Mesothelial cell of epicardium (in vitro differentiated cells): ENCODE measurements at regions not wholly inside any gene's neighbourhood (a gene's known extent, or its start where the extent isn't known, plus 50 kb on each side); places are given as distances from the start of the nearest gene placed in this dataset.
"Not testable (repeated sequence)": the region's sequence is repeated elsewhere in the genome, so short reads cannot be mapped to it uniquely, and the experiment has no call there.

Source experiments
- DNase-seq, 2 experiments: peaks; one replicate each; pipeline ENCODE4 v3.0.0; 2021; ENCODE audit warnings: low spot score in 2 of 2; ENCODE audit not compliant: unreplicated experiment in 2 of 2
- H3K27ac Mint-ChIP-seq: 2 replicates; pipeline ENCODE4 v1.8.0; 2021; ENCODE audit warnings: mixed read lengths
- H3K27me3 Mint-ChIP-seq: 2 replicates; pipeline ENCODE4 v1.8.0; 2021; ENCODE audit warnings: low read depth, mixed read lengths
- H3K36me3 Mint-ChIP-seq: 2 replicates; pipeline ENCODE4 v1.8.0; 2021; ENCODE audit warnings: mixed read lengths
- H3K4me1 Mint-ChIP-seq: 2 replicates; pipeline ENCODE4 v1.8.0; 2021; ENCODE audit warnings: mixed read lengths
- H3K4me3 Mint-ChIP-seq: 2 replicates; pipeline ENCODE4 v1.8.0; 2021; ENCODE audit warnings: mild to moderate bottlenecking, moderate library complexity, mixed read lengths
- H3K9me3 Mint-ChIP-seq: 2 replicates; pipeline ENCODE4 v1.8.0; 2021; ENCODE audit warnings: mixed read lengths
- TF ChIP-seq, protein P1 (sequence below): fragments of 200-600 bp; sonication (generic); IDR thresholded peaks from one replicate; pipeline ENCODE4 v1.5.0; 2021; ENCODE audit warnings: antibody characterized with exemption; ENCODE audit not compliant: unreplicated experiment

- H3K36me3 Mint-ChIP-seq: no peaks in the 10 kb centered on the region
- TF ChIP-seq, protein P1, sequence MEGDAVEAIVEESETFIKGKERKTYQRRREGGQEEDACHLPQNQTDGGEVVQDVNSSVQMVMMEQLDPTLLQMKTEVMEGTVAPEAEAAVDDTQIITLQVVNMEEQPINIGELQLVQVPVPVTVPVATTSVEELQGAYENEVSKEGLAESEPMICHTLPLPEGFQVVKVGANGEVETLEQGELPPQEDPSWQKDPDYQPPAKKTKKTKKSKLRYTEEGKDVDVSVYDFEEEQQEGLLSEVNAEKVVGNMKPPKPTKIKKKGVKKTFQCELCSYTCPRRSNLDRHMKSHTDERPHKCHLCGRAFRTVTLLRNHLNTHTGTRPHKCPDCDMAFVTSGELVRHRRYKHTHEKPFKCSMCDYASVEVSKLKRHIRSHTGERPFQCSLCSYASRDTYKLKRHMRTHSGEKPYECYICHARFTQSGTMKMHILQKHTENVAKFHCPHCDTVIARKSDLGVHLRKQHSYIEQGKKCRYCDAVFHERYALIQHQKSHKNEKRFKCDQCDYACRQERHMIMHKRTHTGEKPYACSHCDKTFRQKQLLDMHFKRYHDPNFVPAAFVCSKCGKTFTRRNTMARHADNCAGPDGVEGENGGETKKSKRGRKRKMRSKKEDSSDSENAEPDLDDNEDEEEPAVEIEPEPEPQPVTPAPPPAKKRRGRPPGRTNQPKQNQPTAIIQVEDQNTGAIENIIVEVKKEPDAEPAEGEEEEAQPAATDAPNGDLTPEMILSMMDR: no peak
- no peaks in the 10 kb centered on the region for H3K4me1 Mint-ChIP-seq
- no peaks in the 10 kb centered on the region for H3K27me3 Mint-ChIP-seq
- no peak overlapping the region for H3K27ac Mint-ChIP-seq
- DNase-seq: no peak
- peaks cover 11% of the 10 kb centered on the region for H3K9me3 Mint-ChIP-seq
- H3K4me3 Mint-ChIP-seq: no peak overlapping the region
These were observed 103.8 kb upstream of the ZC3H11B start for GRCh38 chr1:219716611-219717114.

DNA sequence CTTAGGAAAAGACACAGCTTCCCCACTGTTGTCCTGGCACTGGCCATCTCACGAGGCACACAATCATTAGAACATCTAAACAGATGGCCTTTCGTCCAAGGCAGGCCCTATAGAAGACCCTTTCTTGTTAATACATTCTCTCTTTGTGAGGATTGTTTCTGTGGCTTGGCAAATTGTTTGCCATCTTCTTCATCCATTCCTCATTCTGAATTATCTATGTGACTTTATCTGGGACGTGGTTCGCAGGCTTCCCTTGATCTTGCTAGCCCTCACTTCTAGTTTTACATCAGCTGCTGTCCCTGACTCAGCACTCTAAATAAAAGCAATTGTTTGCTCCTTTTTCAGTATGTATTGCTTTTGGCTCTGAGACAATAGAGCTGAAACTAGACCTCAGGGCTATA lies 101.1 kb upstream of the ZC3H11B start:
- no peak overlapping the region for H3K27ac Mint-ChIP-seq
- no peak for DNase-seq

DNA sequence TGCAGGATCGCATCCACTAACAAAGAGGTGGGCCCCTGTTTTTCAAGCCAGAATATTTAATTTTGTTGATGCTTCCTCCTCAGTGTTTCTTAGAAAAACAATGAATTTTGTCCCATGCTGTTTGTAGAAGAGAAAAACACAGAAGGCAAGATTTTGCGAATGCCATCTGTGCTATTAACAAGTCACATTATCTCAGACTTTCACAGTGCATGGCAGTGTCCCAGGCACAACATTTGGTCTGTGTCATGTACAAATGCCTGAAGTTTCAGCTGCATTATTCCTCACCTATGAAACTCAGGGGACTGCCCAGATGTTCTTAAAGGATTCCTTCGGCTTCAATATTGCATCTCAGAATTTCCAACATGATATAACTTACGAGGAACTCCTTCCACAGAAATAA lies 99.6 kb upstream of the ZC3H11B start:
- peaks cover 10% of the 10 kb centered on the region for H3K27me3 Mint-ChIP-seq
- no peaks in the 10 kb centered on the region for H3K36me3 Mint-ChIP-seq
- no peak for DNase-seq
- peaks cover 6% of the 10 kb centered on the region for H3K9me3 Mint-ChIP-seq
- H3K4me3 Mint-ChIP-seq: no peak overlapping the region
- H3K27ac Mint-ChIP-seq: no peak overlapping the region
- TF ChIP-seq, protein P1: no peak
- H3K4me1 Mint-ChIP-seq: peaks cover 3% of the 10 kb centered on the region

More for the DNA sequence above, 101.1 kb upstream of the ZC3H11B start:
- Mint-ChIP-seq H3K4me1 (peaks cover 3% of the 10 kb centered on the region), H3K27me3 (peaks cover 10% of the 10 kb centered on the region), H3K9me3 (peaks cover 3% of the 10 kb centered on the region), H3K4me3 (no peak overlapping the region), H3K36me3 (no peaks in the 10 kb centered on the region)
- TF ChIP-seq, protein P1: no peak

DNA sequence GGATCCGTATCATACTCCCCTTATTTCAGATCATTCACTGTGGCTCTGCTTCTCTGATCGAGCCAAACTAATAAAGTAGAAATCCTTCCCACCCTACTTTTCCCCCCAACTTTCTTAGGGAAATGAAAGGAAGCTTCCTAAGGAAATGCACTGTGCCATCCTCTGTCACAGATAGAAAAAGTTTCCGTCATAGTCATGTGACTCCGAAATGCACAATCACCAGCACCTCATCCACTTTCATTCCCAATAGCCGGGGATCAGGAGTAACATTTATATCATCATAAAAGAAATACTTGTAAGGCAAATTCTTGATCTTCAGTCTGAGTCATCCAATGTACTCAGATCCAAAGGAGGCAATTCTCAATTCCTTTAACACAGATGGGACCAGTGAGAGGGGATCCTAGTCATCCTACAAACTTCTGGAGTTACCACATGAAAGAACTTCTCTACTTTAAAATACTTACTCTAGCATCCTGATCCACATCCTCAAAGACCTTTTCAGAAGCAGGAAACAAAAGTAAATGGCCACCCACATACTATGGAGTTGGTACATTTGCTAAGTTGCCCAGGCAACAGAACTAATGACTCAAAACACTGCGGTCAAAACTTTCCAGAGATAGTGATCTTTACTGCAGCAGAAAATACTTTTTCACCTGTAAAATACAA lies 97.8 kb upstream of the ZC3H11B start:
- Mint-ChIP-seq H3K9me3 (peaks cover 13% of the 10 kb centered on the region), H3K27ac (no peak overlapping the region), H3K36me3 (no peaks in the 10 kb centered on the region), H3K27me3 (peaks cover 10% of the 10 kb centered on the region), H3K4me3 (no peak overlapping the region), H3K4me1 (peaks cover 3% of the 10 kb centered on the region)
- DNase-seq: no peak
- TF ChIP-seq, protein P1: no peak

DNA sequence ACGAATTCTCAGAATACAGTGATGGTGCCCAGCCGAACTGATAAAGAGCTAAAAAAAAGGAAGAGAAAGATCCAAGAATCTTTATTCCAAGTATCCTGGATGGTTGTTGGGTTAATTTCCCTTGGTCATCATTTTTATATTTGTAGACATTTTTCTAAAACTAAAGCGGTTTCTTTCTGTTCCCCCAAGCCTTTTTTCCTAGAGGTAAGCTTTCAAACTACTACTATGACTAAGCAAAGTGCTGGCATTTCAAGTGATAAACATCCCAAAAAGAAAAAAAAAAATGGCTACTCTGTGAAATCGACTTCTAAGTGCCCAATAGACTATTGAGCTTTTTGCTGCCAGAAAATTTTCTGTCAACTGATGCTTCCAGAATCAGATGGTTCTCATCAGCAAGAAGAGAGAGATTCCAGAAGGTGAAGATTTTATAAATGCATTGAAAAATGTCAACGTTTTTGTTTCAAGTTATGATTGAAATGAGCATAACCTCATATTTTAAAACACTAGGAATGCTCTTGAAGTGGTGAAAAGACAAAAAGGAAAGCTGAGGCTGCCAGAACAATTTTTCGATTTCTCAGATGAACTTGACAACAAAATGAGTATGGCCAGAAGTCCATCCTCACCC lies 96.1 kb upstream of the ZC3H11B start:
- H3K27me3 Mint-ChIP-seq: peaks cover 10% of the 10 kb centered on the region
- H3K27ac Mint-ChIP-seq: no peak overlapping the region
- no peak for DNase-seq
- H3K4me1 Mint-ChIP-seq: peaks cover 3% of the 10 kb centered on the region
- TF ChIP-seq, protein P1: no peak
- H3K4me3 Mint-ChIP-seq: no peak overlapping the region
- peaks cover 18% of the 10 kb centered on the region for H3K9me3 Mint-ChIP-seq
- H3K36me3 Mint-ChIP-seq: no peaks in the 10 kb centered on the region

DNA sequence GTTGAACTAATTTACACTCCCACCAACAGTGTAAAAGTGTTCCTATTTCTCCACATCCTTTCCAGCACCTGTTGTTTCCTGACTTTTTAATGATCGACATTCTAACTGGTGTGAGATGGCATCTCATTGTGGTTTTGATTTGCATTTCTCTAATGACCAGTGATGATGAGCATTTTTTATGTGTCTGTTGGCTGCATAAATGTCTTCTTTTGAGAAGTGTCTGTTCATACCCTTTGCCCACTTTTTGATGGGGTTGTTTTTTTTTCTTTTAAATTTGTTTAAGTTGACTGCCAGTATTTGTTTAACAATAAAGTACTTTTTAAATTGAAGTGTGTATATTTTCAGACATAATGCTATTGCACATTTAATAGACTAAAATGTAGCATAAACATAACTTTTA lies 95.0 kb upstream of the ZC3H11B start:
- H3K27me3 Mint-ChIP-seq: not testable (repeated sequence)

GRCh38 chr1:219704331-219704730 lies 91.4 kb upstream of the ZC3H11B start:
- H3K9me3 Mint-ChIP-seq: peaks cover 18% of the 10 kb centered on the region
- not testable (repeated sequence) for DNase-seq, H3K27ac Mint-ChIP-seq

More for the DNA sequence above, 95.0 kb upstream of the ZC3H11B start:
- H3K4me1 Mint-ChIP-seq, H3K4me3 Mint-ChIP-seq, DNase-seq, H3K27ac Mint-ChIP-seq, H3K36me3 Mint-ChIP-seq: not testable (repeated sequence)
- H3K9me3 Mint-ChIP-seq: peaks cover 18% of the 10 kb centered on the region

More at GRCh38 chr1:219704331-219704730, 91.4 kb upstream of the ZC3H11B start:
- H3K27me3 Mint-ChIP-seq, H3K36me3 Mint-ChIP-seq, H3K4me1 Mint-ChIP-seq, H3K4me3 Mint-ChIP-seq: not testable (repeated sequence)
